ENCODE measurements at regions not wholly inside any gene's neighbourhood (a gene's known extent, or its start where the extent isn't known, plus 50 kb on each side); places are given as distances from the start of the nearest gene placed in this dataset. TPM values are rescaled to one million over a fixed set of nuclear protein-coding genes. Genes with fewer than 3 reads are reported as not detected.

Small RNA genes in the stretch of these regions (small RNA-seq; reads per million reads assigned to genes)
- gene EIF4A1P13 (ENCODE audit: insufficient read depth, insufficient read length, low read depth, low replicate concordance), result not detected
- gene RF00272 (ENCODE audit: insufficient read depth, insufficient read length, low read depth, low replicate concordance), result not detected
